ENCODE measurements at regions not wholly inside any gene's neighbourhood (a gene's known extent, or its start where the extent isn't known, plus 50 kb on each side); places are given as distances from the start of the nearest gene placed in this dataset.

DNA sequence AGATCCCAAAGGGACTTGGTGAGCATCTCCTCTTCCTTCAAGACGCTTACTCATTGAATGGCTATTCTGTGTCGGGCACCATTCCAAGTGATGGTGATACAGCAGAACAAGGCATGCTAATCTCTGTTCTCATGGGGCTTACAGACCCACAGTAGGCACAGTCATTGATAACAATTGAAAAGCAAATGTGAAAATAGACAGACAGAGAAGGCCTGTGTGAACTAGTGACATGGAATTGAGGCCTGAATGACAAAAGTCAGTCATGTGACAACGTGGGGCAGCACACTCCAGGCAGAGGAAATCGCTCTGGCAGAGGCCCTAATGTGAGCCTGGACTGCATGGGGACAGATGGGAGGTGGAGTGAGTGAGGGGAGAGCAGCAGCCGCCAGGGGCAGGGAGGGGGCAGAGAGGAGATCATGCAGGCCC is 70.7 kb upstream of the CPLX2 start:
- TF ChIP-seq, protein P1, sequence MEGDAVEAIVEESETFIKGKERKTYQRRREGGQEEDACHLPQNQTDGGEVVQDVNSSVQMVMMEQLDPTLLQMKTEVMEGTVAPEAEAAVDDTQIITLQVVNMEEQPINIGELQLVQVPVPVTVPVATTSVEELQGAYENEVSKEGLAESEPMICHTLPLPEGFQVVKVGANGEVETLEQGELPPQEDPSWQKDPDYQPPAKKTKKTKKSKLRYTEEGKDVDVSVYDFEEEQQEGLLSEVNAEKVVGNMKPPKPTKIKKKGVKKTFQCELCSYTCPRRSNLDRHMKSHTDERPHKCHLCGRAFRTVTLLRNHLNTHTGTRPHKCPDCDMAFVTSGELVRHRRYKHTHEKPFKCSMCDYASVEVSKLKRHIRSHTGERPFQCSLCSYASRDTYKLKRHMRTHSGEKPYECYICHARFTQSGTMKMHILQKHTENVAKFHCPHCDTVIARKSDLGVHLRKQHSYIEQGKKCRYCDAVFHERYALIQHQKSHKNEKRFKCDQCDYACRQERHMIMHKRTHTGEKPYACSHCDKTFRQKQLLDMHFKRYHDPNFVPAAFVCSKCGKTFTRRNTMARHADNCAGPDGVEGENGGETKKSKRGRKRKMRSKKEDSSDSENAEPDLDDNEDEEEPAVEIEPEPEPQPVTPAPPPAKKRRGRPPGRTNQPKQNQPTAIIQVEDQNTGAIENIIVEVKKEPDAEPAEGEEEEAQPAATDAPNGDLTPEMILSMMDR (IDR thresholded peaks at IDR 0.05), result no peak
- TF ChIP-seq POLR2AphosphoS5 (IDR thresholded peaks at IDR 0.05) (no peak), EP300 (IDR thresholded peaks at IDR 0.05) (no peak), POLR2A (IDR thresholded peaks at IDR 0.05) (no peak)

All from sigmoid colon (tissue), 4 donors.